OCI-LY1 (cell line): ENCODE measurements at regions not wholly inside any gene's neighbourhood (a gene's known extent, or its start where the extent isn't known, plus 50 kb on each side); places are given as distances from the start of the nearest gene placed in this dataset.

Experiments used
- H2AFZ ChIP-seq: fragments of 200-600 bp; sonication (generic), shearing (Covaris generic); 2 replicates; pipeline ENCODE4 v1.6.0; 2014; ENCODE audit warnings: antibody characterized with exemption, mild to moderate bottlenecking, low read length
- H3F3A ChIP-seq: fragments of 200-600 bp; sonication (generic), shearing (Covaris generic); 2 replicates; pipeline ENCODE4 v1.6.0; 2014; ENCODE audit warnings: mild to moderate bottlenecking, antibody characterized with exemption, low read length, moderate library complexity; ENCODE audit not compliant: insufficient read depth
- H3K27ac ChIP-seq: fragments of 200-600 bp; sonication (generic); 2 replicates; pipeline ENCODE4 v1.5.1; 2014; ENCODE audit warnings: low read length, mixed run types, mild to moderate bottlenecking, low read depth; ENCODE audit not compliant: poor library complexity, severe bottlenecking
- H3K27me3 ChIP-seq: fragments of 200-600 bp; sonication (generic); 2 replicates; pipeline ENCODE4 v1.6.0; 2014; ENCODE audit warnings: antibody characterized with exemption, mild to moderate bottlenecking, low read length, moderate library complexity; ENCODE audit not compliant: insufficient read depth
- H3K36me3 ChIP-seq: fragments of 200-600 bp; sonication (generic); 2 replicates; pipeline ENCODE4 v1.6.1; 2014; ENCODE audit warnings: mild to moderate bottlenecking, antibody characterized with exemption, low read length, moderate library complexity, mixed read lengths; ENCODE audit not compliant: insufficient read depth
- H3K4me1 ChIP-seq: fragments of 200-600 bp; sonication (generic); 2 replicates; pipeline ENCODE4 v1.5.1; 2014; ENCODE audit warnings: mild to moderate bottlenecking, low read length, moderate library complexity; ENCODE audit not compliant: insufficient read depth, severe bottlenecking
- H3K4me2 ChIP-seq: fragments of 200-600 bp; sonication (generic), shearing (Covaris generic); 2 replicates; pipeline ENCODE4 v1.6.1; 2014; ENCODE audit warnings: low read length
- H3K4me3 ChIP-seq: fragments of 200-600 bp; sonication (generic); 2 replicates; pipeline ENCODE4 v1.5.1; 2014; ENCODE audit warnings: low read length, low read depth, mild to moderate bottlenecking, mixed read lengths; ENCODE audit not compliant: poor library complexity, severe bottlenecking
- H3K79me2 ChIP-seq: fragments of 200-600 bp; shearing (Covaris generic); 2 replicates; pipeline ENCODE4 v1.6.1; 2016; ENCODE audit warnings: mixed run types, low read length, mixed read lengths; ENCODE audit not compliant: insufficient read depth
- H3K9ac ChIP-seq: fragments of 200-600 bp; sonication (generic), shearing (Covaris generic); 2 replicates; pipeline ENCODE4 v1.6.1; 2014; ENCODE audit warnings: mild to moderate bottlenecking, low read length, mixed read lengths
- H3K9me2 ChIP-seq: fragments of 200-600 bp; sonication (generic), shearing (Covaris generic); 2 replicates; pipeline ENCODE4 v1.6.1; 2014; ENCODE audit warnings: low read depth, mild to moderate bottlenecking, low read length, mixed read lengths
- H3K9me3 ChIP-seq: fragments of 200-600 bp; shearing (Covaris generic); 2 replicates; pipeline ENCODE4 v1.6.1; 2014; ENCODE audit warnings: low read length, mixed read lengths
- H4K20me1 ChIP-seq: fragments of 200-600 bp; sonication (generic), shearing (Covaris generic); 2 replicates; pipeline ENCODE4 v1.6.0; 2016; ENCODE audit warnings: mild to moderate bottlenecking, low read length; ENCODE audit not compliant: insufficient read depth
- EZH2 ChIP-seq: fragments of 200-600 bp; sonication (generic), shearing (Covaris generic); IDR thresholded peaks from 2 replicates; pipeline ENCODE4 v1.8.0; 2017; ENCODE audit warnings: borderline replicate concordance, mixed run types, mild to moderate bottlenecking, antibody characterized with exemption, low read length, moderate library complexity, mixed read lengths
- TF ChIP-seq, protein P1 (sequence below): fragments of 200-600 bp; sonication (generic), shearing (Covaris generic); IDR thresholded peaks from 2 replicates; pipeline ENCODE4 v1.5.1; 2017; ENCODE audit warnings: mild to moderate bottlenecking, antibody characterized with exemption, low read length, moderate library complexity, mixed read lengths

DNA sequence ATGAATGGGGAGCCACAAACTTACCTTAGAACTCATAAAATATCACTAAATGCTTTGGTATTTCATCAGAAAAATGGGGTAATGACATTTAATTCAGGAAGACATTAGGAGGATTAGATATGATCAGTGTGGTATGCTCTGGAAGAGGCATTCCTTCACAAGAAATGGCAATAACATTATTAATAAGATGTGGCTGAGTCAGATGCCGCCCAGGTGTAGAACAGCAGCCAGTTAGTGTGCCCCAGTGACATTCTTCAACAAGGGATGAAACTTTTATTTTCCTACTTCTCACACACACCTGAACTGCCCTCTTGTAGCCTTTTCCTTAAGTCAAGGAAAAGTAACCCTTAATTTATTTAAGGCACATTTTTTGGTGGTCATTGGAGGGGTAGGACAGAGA, 69.2 kb upstream of the DYNAP start:
- H4K20me1 ChIP-seq: no peaks in the 10 kb centered on the region
- no peaks in the 10 kb centered on the region for H3K36me3 ChIP-seq
- no peak overlapping the region for H3K27ac ChIP-seq
- H3K9ac ChIP-seq: no peak overlapping the region
- no peak overlapping the region for H3K4me3 ChIP-seq
- no peaks in the 10 kb centered on the region for H3K79me2 ChIP-seq
- H3K27me3 ChIP-seq: no peaks in the 10 kb centered on the region
- no peak overlapping the region for H2AFZ ChIP-seq
- no peaks in the 10 kb centered on the region for H3F3A ChIP-seq
- no peak overlapping the region for H3K4me2 ChIP-seq
- no peaks in the 10 kb centered on the region for H3K4me1 ChIP-seq
- no peaks in the 10 kb centered on the region for H3K9me3 ChIP-seq
- no peak for TF ChIP-seq EZH2
- TF ChIP-seq, protein P1, sequence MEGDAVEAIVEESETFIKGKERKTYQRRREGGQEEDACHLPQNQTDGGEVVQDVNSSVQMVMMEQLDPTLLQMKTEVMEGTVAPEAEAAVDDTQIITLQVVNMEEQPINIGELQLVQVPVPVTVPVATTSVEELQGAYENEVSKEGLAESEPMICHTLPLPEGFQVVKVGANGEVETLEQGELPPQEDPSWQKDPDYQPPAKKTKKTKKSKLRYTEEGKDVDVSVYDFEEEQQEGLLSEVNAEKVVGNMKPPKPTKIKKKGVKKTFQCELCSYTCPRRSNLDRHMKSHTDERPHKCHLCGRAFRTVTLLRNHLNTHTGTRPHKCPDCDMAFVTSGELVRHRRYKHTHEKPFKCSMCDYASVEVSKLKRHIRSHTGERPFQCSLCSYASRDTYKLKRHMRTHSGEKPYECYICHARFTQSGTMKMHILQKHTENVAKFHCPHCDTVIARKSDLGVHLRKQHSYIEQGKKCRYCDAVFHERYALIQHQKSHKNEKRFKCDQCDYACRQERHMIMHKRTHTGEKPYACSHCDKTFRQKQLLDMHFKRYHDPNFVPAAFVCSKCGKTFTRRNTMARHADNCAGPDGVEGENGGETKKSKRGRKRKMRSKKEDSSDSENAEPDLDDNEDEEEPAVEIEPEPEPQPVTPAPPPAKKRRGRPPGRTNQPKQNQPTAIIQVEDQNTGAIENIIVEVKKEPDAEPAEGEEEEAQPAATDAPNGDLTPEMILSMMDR: no peak
- H3K9me2 ChIP-seq: no peaks in the 10 kb centered on the region

DNA sequence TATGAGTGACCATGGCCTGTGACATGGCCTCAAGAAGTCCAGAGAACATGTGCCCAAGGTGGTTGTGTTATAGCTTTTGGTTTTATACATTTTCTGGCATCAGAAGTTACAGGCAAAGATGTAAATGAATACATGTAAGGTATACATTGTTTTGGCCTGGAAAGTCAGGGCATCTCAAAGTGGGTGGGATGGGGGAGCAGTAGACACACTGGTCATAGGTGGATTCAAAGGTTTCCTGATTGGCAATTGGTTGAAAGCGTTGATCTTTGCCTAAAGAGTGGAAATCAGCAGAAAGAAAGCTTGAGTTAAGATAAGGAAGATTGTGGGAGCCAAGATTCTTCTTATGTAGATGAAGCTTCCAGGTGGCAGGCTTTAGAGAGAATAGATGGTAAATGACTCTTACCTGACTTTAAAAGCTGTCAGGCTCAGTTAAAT, 62.1 kb upstream of the DYNAP start:
- Histone ChIP-seq H4K20me1 (no peaks in the 10 kb centered on the region), H3K9me2 (no peaks in the 10 kb centered on the region), H3K9me3 (no peaks in the 10 kb centered on the region), H3K36me3 (no peaks in the 10 kb centered on the region), H3K9ac (no peak overlapping the region), H2AFZ (no peak overlapping the region), H3K79me2 (no peaks in the 10 kb centered on the region), H3K27me3 (no peaks in the 10 kb centered on the region), H3F3A (no peaks in the 10 kb centered on the region), H3K4me1 (no peaks in the 10 kb centered on the region), H3K4me2 (no peak overlapping the region), H3K27ac (no peak overlapping the region), H3K4me3 (no peak overlapping the region)
- TF ChIP-seq, protein P1: no peak
- TF ChIP-seq EZH2: no peak

DNA sequence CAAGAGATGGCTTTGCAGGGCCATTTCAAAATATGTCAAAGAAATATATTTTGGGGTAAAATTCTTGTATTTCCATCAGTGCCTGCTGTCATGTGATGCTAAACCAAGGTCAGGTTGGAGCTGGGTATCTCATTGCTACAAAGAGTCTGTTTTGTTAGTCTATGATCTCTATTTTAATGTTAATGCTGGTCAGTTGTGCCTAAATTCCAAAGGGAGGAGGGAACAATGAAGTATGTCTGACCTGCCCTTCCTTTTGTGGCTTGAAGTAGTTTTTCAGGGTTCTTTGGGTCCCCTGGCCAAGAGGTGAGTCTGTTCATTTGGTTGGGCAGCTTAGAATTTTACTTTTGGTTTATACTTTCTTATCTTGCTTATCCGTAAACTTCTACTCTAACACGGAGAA, 61.6 kb upstream of the DYNAP start:
- H3K79me2 ChIP-seq: no peaks in the 10 kb centered on the region
- no peak overlapping the region for H3K27ac ChIP-seq
- no peaks in the 10 kb centered on the region for H3F3A ChIP-seq
- H3K9ac ChIP-seq: no peak overlapping the region
- no peaks in the 10 kb centered on the region for H3K9me3 ChIP-seq
- no peaks in the 10 kb centered on the region for H3K9me2 ChIP-seq
- no peak for TF ChIP-seq EZH2
- TF ChIP-seq, protein P1: no peak
- no peak overlapping the region for H3K4me3 ChIP-seq
- H3K27me3 ChIP-seq: no peaks in the 10 kb centered on the region
- no peaks in the 10 kb centered on the region for H4K20me1 ChIP-seq
- H3K36me3 ChIP-seq: no peaks in the 10 kb centered on the region
- no peak overlapping the region for H3K4me2 ChIP-seq
- H2AFZ ChIP-seq: no peak overlapping the region
- H3K4me1 ChIP-seq: no peaks in the 10 kb centered on the region
